ENCODE measurements at regions not wholly inside any gene's neighbourhood (a gene's known extent, or its start where the extent isn't known, plus 50 kb on each side); places are given as distances from the start of the nearest gene placed in this dataset.
A peak's percentile ranks its signal among the peaks of the same experiment; 100 is the strongest.

GRCh38 chr18:24530630-24531111 lies 70.2 kb downstream of the HRH4 start:
- DNase-seq (ENCODE audit: low spot score): no peak

GRCh38 chr18:24534271-24534670 lies 73.8 kb downstream of the HRH4 start:
- peak; percentile 96 for DNase-seq (ENCODE audit: low spot score)

- DNase-seq (ENCODE audit: low spot score): no peak
Observed at GRCh38 chr18:24534737-24535136, 74.3 kb downstream of the HRH4 start.

GRCh38 chr18:24535527-24536295 lies 75.3 kb downstream of the HRH4 start:
- no peak for DNase-seq (ENCODE audit: low spot score)

- DNase-seq (ENCODE audit: low spot score): no peak
Observed at GRCh38 chr18:24536326-24536725, 75.9 kb downstream of the HRH4 start.

GRCh38 chr18:24536834-24537233 lies 76.4 kb downstream of the HRH4 start:
- DNase-seq (ENCODE audit: low spot score): no peak

GRCh38 chr18:24538414-24539264 lies 78.2 kb downstream of the HRH4 start:
- DNase-seq (ENCODE audit: low spot score): no peak

GRCh38 chr18:24539866-24540617 lies 79.6 kb downstream of the HRH4 start:
- DNase-seq (ENCODE audit: low spot score): no peak

- no peak for DNase-seq (ENCODE audit: low spot score)
Observed at GRCh38 chr18:24540896-24541295, 80.5 kb downstream of the HRH4 start.

GRCh38 chr18:24543086-24543794 lies 82.8 kb downstream of the HRH4 start:
- DNase-seq (ENCODE audit: low spot score): no peak

- peak; percentile 87 for DNase-seq (ENCODE audit: low spot score)
Observed at GRCh38 chr18:24543795-24544498, 83.5 kb downstream of the HRH4 start.

- no peak for DNase-seq (ENCODE audit: low spot score)
Observed at GRCh38 chr18:24544949-24545348, 84.5 kb downstream of the HRH4 start.

- no peak for DNase-seq (ENCODE audit: low spot score)
Observed at GRCh38 chr18:24545651-24546050, 85.2 kb downstream of the HRH4 start.

GRCh38 chr18:24546307-24546706 lies 85.9 kb downstream of the HRH4 start:
- DNase-seq (ENCODE audit: low spot score): no peak

GRCh38 chr18:24548583-24548982 lies 88.1 kb downstream of the HRH4 start:
- DNase-seq (ENCODE audit: low spot score): no peak

GRCh38 chr18:24552218-24552617 lies 91.8 kb downstream of the HRH4 start:
- DNase-seq (ENCODE audit: low spot score): no peak

- DNase-seq (ENCODE audit: low spot score): peak; percentile 69
Observed at GRCh38 chr18:24553571-24554285, 93.3 kb downstream of the HRH4 start.

- DNase-seq (ENCODE audit: low spot score): peak; percentile 70
Observed at GRCh38 chr18:24558403-24558802, 98.0 kb downstream of the HRH4 start.

- peak; percentile 91 for DNase-seq (ENCODE audit: low spot score)
Observed at GRCh38 chr18:24559526-24559925, 99.1 kb downstream of the HRH4 start.

- DNase-seq (ENCODE audit: low spot score): peak; percentile 97
Observed at GRCh38 chr18:24560511-24560981, 100.1 kb downstream of the HRH4 start.

Measured in cerebellar cortex (tissue), 1 donor.